ENCODE measurements at regions not wholly inside any gene's neighbourhood (a gene's known extent, or its start where the extent isn't known, plus 50 kb on each side); places are given as distances from the start of the nearest gene placed in this dataset.
"Not testable (repeated sequence)": the region's sequence is repeated elsewhere in the genome, so short reads cannot be mapped to it uniquely, and the experiment has no call there.

DNA sequence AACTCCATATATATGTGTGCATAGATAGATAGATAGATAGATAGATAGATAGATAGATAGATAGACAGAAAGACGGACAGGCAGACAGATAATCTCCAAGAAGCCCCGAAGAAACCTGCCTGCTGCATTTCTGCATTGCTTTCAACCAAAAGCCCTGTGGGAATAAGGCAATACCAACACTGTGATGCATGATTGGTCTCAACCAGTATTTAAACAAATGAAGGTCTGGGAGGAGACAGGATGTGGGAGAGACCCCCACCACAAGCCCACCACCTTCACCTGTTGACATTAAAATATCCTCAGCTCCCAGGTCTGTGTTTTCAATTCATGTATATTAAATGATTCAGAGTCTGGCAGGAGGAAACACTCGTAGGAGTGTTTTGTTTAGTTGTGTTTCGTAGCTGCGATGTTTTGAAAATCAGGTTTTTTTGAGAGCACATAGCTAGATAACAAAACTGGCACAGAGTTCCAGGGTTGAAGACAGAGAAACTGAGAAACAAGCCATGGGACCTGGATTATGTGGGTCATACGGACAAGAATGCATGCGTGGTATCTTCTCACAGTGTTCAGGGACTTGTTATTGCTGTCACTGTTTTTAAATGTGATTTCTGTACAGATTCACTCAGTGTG, 200.7 kb upstream of the AHR start:
- H4K20me1 ChIP-seq: no peaks in the 10 kb centered on the region
- no peaks in the 10 kb centered on the region for H3K36me3 ChIP-seq
- no peak for TF ChIP-seq Cebpa-rat (IDR thresholded peaks at IDR 0.05)
- no peak overlapping the region for H3K4me3 ChIP-seq
- H3K27ac ChIP-seq: no peak overlapping the region
- H3K9me3 ChIP-seq: peaks cover 7% of the 10 kb centered on the region
- no peaks in the 10 kb centered on the region for H3K27me3 ChIP-seq
- H3K4me1 ChIP-seq: peaks cover 8% of the 10 kb centered on the region
- peak overlapping the region; percentile 36 for H3K4me2 ChIP-seq
- no peak overlapping the region for H3K9ac ChIP-seq

DNA sequence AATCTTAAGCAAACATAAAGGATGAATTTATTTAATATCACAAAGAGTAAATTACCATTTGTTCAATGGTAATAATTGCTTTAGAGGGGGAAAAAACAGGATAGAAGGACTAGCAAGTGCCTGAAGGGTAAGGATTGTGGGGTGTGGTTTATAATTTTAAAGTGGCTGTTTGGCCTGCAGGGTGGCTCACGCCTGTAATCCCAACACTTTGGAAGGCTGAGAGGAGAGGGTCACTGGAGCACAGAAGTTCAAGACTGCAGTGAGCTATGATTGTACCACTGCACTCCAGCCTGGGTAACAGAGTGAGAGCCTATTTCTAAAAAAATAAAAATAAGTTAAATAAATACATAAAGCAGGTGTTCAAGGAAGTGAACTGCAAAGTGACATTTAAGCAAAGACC, 199.9 kb upstream of the AHR start:
- Histone ChIP-seq H3K9ac (no peak overlapping the region), H3K4me2 (no peak overlapping the region), H3K4me3 (no peak overlapping the region)

DNA sequence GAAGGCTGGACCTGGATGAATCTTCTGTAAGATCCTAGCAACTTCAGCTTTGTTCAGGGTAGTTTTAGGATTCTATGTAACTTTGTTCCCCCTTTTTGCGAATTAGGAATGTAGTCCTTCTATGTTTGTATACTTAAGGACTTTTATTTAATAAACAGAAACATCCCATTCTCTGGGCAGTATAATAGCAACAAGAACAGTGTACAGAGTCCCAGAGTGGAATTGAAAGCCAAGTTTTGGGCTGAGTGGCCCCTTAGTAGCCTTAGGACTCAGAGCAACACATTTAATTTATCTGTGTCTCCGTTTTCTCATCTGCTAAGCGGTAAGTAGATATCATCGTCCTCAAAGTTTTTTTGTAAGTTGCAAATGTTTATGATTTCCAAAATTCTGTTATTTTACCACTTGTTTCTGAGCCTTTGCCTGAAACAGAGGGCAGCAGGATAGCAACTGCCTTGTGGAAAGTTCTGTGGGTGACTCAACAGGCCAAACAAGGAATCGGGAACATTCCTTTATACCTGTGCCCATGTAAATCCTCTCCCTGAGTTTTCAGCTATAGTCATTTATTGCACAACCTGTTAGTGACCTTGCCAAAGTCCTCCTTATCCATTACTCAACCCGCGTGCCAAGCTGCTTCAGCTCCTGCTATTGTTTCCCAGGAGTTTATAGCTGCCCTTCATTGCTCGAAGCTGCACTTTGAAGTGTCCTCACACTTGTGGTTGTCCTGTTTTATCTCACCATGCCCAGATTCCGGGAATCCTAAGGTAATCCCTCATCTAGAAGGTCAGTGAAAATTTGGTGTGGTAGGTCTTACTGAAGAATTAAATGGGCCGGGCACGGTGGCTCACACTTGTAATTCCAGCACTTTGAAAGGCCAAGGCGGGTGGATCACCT, 199.1 kb upstream of the AHR start:
- Histone ChIP-seq H3K36me3 (no peaks in the 10 kb centered on the region), H3K27ac (no peak overlapping the region), H3K4me3 (no peak overlapping the region), H3K9ac (no peak overlapping the region), H3K4me2 (no peak overlapping the region), H4K20me1 (no peaks in the 10 kb centered on the region), H3K9me3 (peaks cover 7% of the 10 kb centered on the region), H3K4me1 (peaks cover 8% of the 10 kb centered on the region), H3K27me3 (no peaks in the 10 kb centered on the region)
- no peak for TF ChIP-seq Cebpa-rat (IDR thresholded peaks at IDR 0.05)

More for the DNA sequence above, 199.9 kb upstream of the AHR start:
- H3K27ac ChIP-seq: no peak overlapping the region
- no peaks in the 10 kb centered on the region for H3K27me3 ChIP-seq
- peaks cover 8% of the 10 kb centered on the region for H3K4me1 ChIP-seq
- no peaks in the 10 kb centered on the region for H4K20me1 ChIP-seq
- no peaks in the 10 kb centered on the region for H3K36me3 ChIP-seq
- H3K9me3 ChIP-seq: peaks cover 7% of the 10 kb centered on the region
- TF ChIP-seq Cebpa-rat (IDR thresholded peaks at IDR 0.05): no peak

DNA sequence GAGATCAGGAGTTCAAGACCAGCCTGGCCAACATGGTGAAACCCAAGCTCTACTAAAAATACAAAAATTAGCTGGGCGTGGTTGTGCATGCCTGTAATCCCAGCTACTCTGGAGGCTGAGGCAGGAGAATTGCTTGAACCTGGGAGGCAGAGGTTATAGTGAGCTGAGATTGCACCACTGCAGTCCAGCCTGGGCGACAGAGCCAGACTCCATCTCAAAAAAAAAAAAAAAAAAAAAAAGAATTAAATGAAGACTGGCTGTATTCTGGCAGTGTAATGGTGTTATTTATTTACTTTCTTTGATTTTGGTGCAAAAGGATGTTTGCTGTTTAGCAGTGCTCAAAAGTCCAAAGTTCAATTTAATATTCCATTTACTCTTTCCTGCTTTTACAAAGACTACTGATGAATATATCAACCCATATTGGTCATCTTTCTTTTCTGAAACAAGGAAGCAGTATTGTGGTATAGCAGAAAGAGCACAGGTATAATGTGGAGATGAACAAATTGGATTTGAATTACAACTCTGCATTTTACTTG, 198.4 kb upstream of the AHR start:
- H4K20me1 ChIP-seq, H3K27ac ChIP-seq, H3K27me3 ChIP-seq, H3K9ac ChIP-seq, H3K4me3 ChIP-seq, H3K4me1 ChIP-seq, H3K4me2 ChIP-seq, H3K36me3 ChIP-seq, H3K9me3 ChIP-seq: not testable (repeated sequence)

DNA sequence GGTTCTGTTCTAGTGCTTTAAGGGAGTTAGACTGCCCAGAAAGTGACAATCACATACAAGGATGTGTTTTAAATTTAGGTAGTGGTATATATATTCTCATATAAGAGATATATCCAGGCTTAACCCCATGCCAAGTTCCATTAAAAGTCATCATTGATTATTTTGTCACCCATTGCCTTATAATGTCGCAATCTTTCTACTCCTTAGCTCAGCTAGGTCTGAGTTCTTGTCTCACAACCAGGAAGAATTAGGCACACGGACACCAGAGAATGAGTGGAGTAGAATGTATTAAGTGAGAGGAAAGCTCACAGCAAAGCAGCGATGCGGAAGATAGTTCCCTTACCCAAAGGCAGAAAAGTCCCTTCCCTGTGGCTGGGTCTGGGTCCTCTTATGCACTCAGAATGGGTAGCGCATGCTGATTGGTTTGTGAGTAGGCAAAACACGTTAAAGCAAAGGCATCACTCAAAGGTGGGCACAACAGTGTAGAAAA, 197.2 kb upstream of the AHR start:
- TF ChIP-seq Cebpa-rat (IDR thresholded peaks at IDR 0.05): peak; percentile 55; the same call in 1 of the 2 replicates
- Histone ChIP-seq H3K4me3 (no peak overlapping the region), H4K20me1 (no peaks in the 10 kb centered on the region), H3K4me2 (no peak overlapping the region), H3K36me3 (no peaks in the 10 kb centered on the region), H3K4me1 (peaks cover 8% of the 10 kb centered on the region), H3K9me3 (peaks cover 7% of the 10 kb centered on the region), H3K27me3 (no peaks in the 10 kb centered on the region), H3K9ac (no peak overlapping the region), H3K27ac (no peak overlapping the region)

DNA sequence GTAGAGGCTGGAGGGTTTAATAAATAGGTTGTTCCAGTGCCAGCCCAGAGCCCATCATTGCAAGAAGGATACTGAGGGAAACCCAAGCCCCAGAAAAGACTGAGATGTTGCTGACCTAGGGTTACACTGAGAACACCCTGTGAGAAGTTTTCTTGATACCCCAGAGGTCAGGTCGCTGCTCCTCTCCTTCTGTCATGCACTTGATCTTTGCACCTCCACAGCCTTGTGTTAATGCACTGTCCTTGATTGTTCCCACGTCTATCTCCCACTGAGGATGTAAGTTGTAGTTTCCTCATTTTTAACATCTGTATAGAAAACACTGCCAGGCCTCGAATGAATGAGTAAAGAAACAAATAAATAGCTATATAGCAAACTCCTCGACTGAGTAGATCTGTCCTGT, 195.3 kb upstream of the AHR start:
- no peak overlapping the region for H3K27ac ChIP-seq
- H3K9ac ChIP-seq: no peak overlapping the region
- no peak for TF ChIP-seq Cebpa-rat (IDR thresholded peaks at IDR 0.05)
- no peak overlapping the region for H3K4me2 ChIP-seq
- H3K4me1 ChIP-seq: no peaks in the 10 kb centered on the region
- no peak overlapping the region for H3K4me3 ChIP-seq
- H3K9me3 ChIP-seq: peaks cover 7% of the 10 kb centered on the region
- H4K20me1 ChIP-seq: no peaks in the 10 kb centered on the region
- no peaks in the 10 kb centered on the region for H3K27me3 ChIP-seq
- H3K36me3 ChIP-seq: no peaks in the 10 kb centered on the region

DNA sequence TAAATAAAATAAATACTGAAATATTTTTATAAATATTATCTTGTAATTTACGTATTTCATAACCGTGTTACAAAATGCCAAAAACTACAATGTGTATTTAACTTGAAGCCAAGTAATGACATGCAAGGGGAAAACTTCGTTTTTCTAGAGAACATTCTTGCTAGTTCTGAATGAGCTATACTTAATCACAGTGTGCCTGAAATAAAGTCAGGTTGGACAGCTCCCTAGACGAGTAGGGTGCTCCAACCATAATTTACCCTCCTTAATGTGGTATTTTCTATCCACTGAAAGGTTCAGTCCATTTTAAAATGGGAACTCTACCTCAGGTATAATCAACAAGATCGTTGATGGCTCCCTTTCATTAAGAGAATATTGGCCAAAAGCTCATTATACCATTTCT, 194.5 kb upstream of the AHR start:
- no peak for TF ChIP-seq Cebpa-rat (IDR thresholded peaks at IDR 0.05)
- Histone ChIP-seq H3K9ac (no peak overlapping the region), H3K27ac (no peak overlapping the region), H3K4me1 (no peaks in the 10 kb centered on the region), H3K36me3 (no peaks in the 10 kb centered on the region), H3K9me3 (peaks cover 7% of the 10 kb centered on the region), H3K27me3 (no peaks in the 10 kb centered on the region), H3K4me3 (no peak overlapping the region), H3K4me2 (no peak overlapping the region), H4K20me1 (no peaks in the 10 kb centered on the region)

DNA sequence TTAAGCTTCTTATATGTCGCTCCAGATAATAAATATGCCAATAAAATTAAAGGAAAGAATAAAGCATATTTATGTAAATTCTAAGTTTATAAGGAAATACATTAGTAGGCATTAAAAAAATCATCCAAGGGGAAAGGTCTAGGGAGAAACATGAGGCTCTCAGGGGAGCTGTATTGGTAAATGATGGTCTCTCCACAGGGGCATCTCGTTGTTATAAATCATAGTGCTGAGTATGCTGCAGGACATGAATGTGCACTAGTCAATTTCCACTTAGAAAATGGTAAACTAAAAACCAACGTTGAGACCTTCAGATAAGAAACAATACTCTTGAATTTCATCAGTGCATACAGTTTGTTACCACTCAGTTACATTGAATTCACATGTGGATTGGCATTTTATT, 194.0 kb upstream of the AHR start:
- no peak overlapping the region for H3K4me2 ChIP-seq
- H3K9ac ChIP-seq: no peak overlapping the region
- no peaks in the 10 kb centered on the region for H3K36me3 ChIP-seq
- peaks cover 7% of the 10 kb centered on the region for H3K9me3 ChIP-seq
- no peaks in the 10 kb centered on the region for H3K4me1 ChIP-seq
- no peaks in the 10 kb centered on the region for H3K27me3 ChIP-seq
- no peak overlapping the region for H3K27ac ChIP-seq
- no peak for TF ChIP-seq Cebpa-rat (IDR thresholded peaks at IDR 0.05)
- H4K20me1 ChIP-seq: no peaks in the 10 kb centered on the region
- H3K4me3 ChIP-seq: no peak overlapping the region

DNA sequence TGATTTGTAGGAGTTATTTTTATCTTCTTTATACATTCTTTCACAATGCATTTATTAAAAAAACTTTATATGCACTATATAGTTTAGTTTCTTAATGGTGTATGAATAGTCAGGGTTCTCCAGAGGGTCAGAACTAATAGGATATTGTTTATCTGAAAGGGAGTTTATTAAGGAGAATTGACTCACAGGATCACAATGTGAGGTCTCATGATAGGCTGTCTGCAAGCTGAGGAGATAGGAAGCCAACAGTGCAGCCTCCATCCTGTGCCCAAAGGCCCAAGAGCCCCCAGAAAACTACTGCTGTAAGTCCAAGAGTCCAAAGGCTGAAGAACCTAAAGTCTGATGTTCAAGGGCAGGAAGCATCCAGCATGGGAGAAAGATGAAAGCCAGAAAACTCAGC, 192.8 kb upstream of the AHR start:
- Histone ChIP-seq H3K4me2 (no peak overlapping the region), H3K27me3 (no peaks in the 10 kb centered on the region), H3K4me3 (no peak overlapping the region), H3K9ac (no peak overlapping the region), H3K4me1 (no peaks in the 10 kb centered on the region), H3K9me3 (peaks cover 7% of the 10 kb centered on the region), H4K20me1 (no peaks in the 10 kb centered on the region), H3K36me3 (no peaks in the 10 kb centered on the region), H3K27ac (no peak overlapping the region)
- TF ChIP-seq Cebpa-rat (IDR thresholded peaks at IDR 0.05): no peak

DNA sequence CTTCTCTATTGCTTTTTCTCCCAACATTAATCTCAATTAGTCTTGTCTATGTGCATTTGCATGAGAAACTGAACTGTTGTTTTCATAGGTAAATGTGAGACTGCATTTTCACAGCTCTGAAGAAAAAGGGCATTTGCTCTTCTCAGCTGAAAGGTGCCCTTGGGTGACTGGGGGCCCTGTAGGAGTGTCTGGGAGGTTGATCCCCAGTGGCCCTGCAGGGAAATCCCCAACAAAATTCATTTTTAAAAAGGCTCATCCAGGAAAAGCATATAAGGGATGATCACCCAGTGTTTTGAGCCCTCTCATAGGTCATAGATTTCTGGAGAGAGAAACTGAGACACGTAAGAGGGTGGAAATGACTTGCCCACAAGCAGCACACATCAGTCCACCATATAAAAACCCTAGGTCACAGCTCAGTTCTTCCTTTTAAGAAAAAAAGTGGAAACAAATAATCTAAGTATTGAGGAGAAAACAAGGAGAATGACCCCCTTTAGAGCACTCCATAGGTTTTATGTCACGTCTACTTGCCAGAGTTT, 190.3 kb upstream of the AHR start:
- Histone ChIP-seq H3K36me3 (no peaks in the 10 kb centered on the region), H3K9ac (no peak overlapping the region), H3K4me2 (no peak overlapping the region), H3K27ac (no peak overlapping the region), H3K27me3 (no peaks in the 10 kb centered on the region), H3K4me3 (no peak overlapping the region), H4K20me1 (no peaks in the 10 kb centered on the region), H3K4me1 (no peaks in the 10 kb centered on the region), H3K9me3 (no peaks in the 10 kb centered on the region)
- TF ChIP-seq Cebpa-rat (IDR thresholded peaks at IDR 0.05): no peak

All from BLaER1 (cell line).